NCI-H2196 (cell line): ENCODE measurements at regions not wholly inside any gene's neighbourhood (a gene's known extent, or its start where the extent isn't known, plus 50 kb on each side); places are given as distances from the start of the nearest gene placed in this dataset.

Experiments used
- DNase-seq: peaks from one replicate; lab custom pipeline; 2025; ENCODE audit not compliant: unreplicated experiment; lab: John Stamatoyannopoulos, UW

DNA sequence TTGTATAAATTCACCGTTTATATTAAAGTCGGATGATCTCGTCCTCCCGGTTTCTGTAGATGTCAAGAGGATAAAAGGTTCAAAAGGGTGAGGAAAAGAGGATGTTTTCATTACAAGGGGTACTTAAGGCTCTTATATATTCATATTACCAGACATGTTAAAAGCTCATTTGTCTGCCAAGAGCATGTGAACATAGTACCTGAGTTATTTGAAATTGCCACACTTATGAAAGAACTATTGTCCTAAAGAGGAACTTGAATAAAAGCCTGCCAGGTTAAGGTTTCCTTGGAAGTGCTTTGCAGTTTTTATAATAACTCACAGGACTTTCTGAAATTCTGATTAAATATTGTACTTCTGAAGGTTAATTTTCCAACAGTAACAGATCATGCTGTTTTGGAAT is 1915.1 kb downstream of the MAT2B start:
- DNase-seq, result no peak

DNA sequence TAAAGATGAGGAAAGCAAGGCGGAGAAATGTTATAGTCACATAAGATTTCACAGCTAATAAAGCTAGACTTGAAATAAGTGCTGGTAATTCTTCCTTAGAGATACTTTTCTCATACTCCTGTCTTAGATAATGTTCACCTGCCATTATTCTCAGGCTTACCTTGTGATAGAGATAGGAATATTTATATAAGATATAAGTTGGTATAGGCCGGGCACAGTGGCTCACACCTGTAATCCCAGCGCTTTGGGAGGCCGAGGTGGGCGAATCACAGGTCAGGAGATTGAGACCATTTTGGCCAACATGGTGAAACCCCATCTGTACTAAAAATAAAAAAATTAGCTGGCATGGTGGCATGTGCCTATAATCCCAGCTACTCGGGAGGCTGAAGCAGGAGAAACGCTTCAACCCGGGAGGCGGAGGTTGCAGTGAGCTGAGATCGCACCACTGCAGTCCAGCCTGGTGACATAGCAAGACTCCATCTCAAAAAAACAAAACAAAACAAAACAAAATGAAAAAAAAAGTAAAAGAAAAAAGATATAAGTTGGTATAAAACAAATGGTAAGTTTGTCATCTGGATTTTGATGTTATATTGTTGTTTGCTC is 1918.4 kb downstream of the MAT2B start:
- DNase-seq, result no peak

DNA sequence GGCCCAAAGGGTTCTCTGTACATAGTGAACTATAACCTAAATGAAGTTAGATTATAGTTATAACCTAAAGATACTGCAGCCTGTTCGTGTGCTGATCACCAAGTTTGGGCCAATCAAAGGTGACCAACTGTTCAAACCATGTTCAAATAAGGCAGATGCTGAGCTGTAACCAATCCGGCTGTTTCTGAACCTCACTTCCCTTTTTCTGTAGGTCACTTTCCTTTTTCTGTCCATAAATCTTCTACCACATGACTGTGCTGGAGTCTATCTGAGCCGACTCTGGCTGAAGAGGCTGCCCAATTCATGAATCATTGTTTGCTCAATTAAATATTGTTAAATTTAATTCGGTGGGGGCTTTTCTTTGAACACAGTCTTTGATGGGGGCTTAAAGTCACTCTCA is 1920.2 kb downstream of the MAT2B start:
- no peak for DNase-seq

DNA sequence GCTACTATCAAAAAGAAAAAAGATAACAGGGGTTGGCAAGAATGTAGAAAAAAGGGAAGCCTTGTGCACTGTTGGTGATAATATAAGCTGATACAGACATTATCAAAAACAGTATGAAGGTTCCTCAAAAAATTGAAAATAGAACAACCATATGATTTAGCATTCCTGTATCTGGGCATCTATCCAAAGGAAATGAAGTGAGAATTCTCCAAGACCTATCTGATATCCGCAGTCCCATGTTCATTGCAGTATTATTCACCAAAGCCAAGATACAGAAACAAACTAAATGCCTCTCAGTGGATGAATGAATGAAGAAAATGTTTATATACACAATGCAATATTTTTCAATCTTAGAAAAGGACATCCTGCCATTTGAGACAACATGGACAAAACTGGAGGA is 1943.3 kb downstream of the MAT2B start:
- DNase-seq, result no peak

- DNase-seq, result no peak
Observed at GRCh38 chr5:165457859-165458481, 1952.6 kb downstream of the MAT2B start.

GRCh38 chr5:165459232-165459631 is 1953.8 kb downstream of the MAT2B start:
- no peak for DNase-seq

DNA sequence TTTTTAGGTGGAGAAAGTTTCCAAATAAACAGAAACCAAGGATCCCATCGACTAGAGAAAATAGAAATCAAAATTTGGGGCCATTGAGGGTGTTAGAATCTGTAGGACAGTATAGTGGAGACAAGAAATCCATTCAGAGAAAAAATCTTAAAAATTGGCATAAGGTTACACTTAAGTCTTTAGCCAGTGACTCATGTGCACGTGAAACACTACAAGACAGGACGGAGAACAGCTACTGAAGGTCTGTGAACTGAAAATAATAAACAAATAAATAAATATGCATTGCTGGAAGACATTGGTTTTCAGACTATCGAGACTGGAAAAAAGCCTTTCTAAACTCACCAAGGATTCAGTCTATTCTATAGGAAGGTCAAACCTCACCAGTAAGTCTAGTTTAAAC is 1955.5 kb downstream of the MAT2B start:
- no peak for DNase-seq

DNA sequence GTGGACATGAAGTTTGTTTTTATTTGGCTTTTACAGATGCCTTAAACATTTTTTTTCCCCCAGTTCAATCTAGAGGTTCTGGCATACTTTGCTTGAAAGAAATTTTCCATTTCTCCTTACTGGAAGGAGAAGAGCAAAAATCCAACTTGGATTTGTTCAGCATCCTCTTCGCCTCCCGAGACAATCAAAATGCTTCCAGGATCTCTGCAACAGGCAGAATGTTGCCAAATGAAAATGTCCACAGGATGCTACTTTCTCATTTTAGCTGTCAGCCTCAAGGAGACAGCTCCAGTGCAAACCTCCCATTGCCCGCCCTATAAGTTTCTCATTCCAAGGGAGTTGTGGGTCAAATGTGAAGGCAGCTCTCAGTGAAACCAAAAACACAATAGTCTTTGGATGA is 1972.1 kb downstream of the MAT2B start:
- no peak for DNase-seq

- no peak for DNase-seq
Observed at GRCh38 chr5:165495829-165496380, 1990.5 kb downstream of the MAT2B start.

DNA sequence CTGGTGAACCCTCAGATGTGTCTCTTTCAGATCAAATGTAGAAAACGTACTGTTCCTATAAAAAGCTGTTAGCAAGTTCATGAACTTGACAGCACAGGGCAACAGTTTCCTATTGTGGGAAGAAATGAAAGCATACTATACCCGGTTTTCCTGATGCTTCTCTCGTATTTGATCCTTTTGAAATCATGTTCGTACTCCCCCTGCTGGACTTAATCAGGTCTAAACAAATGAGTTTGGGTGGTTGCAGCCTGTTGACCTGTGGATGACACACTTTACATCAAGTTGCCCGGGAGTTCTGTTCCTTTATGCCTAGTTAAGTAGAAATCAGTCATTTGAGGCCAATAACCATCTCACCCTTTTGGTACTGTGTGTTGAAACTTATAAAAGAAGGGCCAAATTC is 1992.3 kb downstream of the MAT2B start:
- DNase-seq, result no peak

DNA sequence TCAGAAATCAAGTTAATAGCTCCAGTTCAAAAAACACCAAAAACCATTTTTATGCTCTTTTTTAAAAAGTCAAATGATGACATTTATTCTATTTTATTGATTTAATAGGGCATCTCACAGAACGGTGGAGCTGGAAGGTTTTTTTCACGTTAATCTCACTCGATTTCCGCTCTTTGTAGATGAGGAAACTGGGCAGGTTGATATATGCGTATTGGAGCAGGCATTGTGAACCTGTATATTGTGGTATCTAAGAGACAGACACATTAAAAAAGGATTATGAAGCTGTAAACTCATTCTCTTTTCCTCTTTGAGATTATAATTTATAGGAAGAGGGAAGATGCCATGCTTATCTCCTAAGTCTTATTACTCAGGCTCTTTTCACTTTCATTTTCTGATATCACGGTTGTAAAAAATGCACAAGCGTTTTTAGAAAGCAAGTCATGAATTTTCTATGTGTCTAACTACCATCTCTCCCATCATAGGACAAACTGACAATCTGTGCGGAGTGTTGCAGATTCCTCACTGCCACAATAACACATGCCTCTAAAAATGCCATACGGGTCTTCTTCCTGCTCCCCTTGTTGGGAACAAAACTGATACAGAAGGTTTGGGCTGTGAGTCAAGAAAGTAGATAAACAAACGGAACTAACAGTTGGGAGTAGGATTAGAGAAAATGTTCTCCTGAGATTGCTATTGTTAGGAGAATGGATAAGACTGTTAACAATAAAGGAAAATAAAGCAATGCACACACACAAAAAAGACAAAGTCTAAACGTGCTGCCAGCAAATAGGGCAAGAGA is 1997.7 kb downstream of the MAT2B start:
- DNase-seq, result no peak

- DNase-seq, result no peak
Observed at GRCh38 chr5:165504674-165505073, 1999.3 kb downstream of the MAT2B start.

- no peak for DNase-seq
Observed at GRCh38 chr5:165508286-165508685, 2002.9 kb downstream of the MAT2B start.

GRCh38 chr5:165508861-165509260 is 2003.4 kb downstream of the MAT2B start:
- DNase-seq, result no peak

GRCh38 chr5:165521816-165522610 is 2016.6 kb downstream of the MAT2B start:
- no peak for DNase-seq

GRCh38 chr5:165525271-165525670 is 2019.9 kb downstream of the MAT2B start:
- DNase-seq, result no peak

- no peak for DNase-seq
Observed at GRCh38 chr5:165526357-165526756, 2020.9 kb downstream of the MAT2B start.

DNA sequence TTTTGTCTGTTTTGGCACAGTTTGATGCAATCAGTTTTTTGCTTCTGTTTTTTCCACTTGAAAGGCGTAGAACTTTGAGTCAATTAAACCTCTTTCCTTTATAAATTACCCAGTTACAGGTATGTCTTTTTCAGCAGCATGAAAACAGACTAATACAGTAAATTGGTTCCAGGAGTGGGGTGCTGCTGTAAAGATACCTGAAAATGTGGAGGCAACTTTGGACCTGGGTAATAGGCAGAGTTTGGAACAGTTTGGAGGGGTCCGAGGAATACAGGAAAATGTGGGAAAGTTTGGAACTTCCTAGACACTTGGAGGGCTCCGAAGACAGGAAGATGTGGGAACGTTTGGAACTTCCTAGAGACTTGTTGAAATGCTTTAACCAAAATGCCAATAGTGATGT is 2022.2 kb downstream of the MAT2B start:
- DNase-seq, result no peak

DNA sequence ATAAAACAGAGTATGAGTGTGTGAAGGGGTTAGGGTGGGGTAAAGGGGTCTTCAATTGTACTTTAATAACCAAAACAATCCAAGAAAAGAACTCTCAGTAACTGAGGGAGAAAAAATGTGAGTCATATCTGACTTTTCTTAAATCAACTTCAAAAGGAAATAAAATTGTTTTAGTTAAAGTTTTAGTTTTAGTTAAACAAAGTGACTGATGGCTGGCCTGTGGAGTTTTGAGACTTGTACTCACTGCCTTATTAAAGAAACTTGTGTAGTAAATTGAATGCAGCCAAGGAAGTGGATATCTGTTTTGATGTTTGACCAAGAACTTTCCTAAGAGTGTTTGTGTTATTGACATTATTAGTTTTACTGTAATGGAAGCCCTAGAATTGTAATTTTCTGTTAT is 2032.6 kb downstream of the MAT2B start:
- no peak for DNase-seq

DNA sequence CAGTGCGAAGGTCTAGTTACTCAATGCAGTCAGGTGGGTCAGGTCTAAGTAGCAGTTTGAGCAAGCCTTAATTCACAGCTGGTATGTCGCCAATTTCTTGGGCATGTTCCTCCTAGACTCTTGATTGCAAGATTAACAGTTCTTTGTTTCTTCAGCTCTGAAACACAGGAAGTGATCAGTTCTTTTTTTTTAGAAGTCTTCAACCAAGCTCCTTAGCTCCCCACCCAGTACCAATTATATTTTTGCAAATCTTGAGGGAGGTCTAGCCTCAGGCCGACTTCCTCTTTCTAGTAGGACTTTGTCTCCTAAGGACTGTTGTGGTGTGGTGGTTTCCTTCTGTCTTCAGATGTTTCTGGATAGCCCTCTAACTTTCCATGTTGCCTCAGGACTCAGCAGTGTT is 2054.2 kb downstream of the MAT2B start:
- no peak for DNase-seq

GRCh38 chr5:165560648-165561047 is 2055.2 kb downstream of the MAT2B start:
- no peak for DNase-seq
